Uterus (tissue), 3 donors: ENCODE measurements at regions not wholly inside any gene's neighbourhood (a gene's known extent, or its start where the extent isn't known, plus 50 kb on each side); places are given as distances from the start of the nearest gene placed in this dataset.
"Not testable (repeated sequence)": the region's sequence is repeated elsewhere in the genome, so short reads cannot be mapped to it uniquely, and the experiment has no call there.

Experiments used
- DNase-seq, 2 donors: peaks; one replicate each; pipeline ENCODE4 v3.0.0-alpha.2; 2019 to 2020
- H3K27ac ChIP-seq, 2 donors: fragments of 200-600 bp; sonication (generic); 1 replicate in 1 of 2; 2 replicates in 1 of 2; pipeline ENCODE4 v1.5.1; 2016 to 2018
- H3K27me3 ChIP-seq, 2 donors: fragments of 200-600 bp; sonication (generic); one replicate each; pipeline ENCODE4 v1.5.1; 2018 to 2019; ENCODE audit warnings: control low read depth in 1 of 2
- H3K36me3 ChIP-seq, 2 donors: fragments of 200-600 bp; sonication (generic); one replicate each; pipeline ENCODE4 v1.5.1; 2019; ENCODE audit warnings: control low read depth in 1 of 2
- H3K4me1 ChIP-seq, 2 donors: fragments of 200-600 bp; sonication (generic); one replicate each; pipeline ENCODE4 v1.5.1; 2018 to 2019; ENCODE audit warnings: control low read depth in 1 of 2
- H3K4me3 ChIP-seq, 2 donors: fragments of 200-600 bp; sonication (generic); 1 replicate in 1 of 2; 2 replicates in 1 of 2; pipeline ENCODE4 v1.5.1; 2018 to 2019; ENCODE audit warnings: mild to moderate bottlenecking in 1 of 2
- H3K9me3 ChIP-seq, 2 donors: fragments of 200-600 bp; sonication (generic); one replicate each; pipeline ENCODE4 v1.5.1; 2019; ENCODE audit warnings: control low read depth in 1 of 2
- CTCF ChIP-seq, 4 experiments: fragments of 200-600 bp in 2 of 4; fragments of 450-650 bp in 2 of 4; sonication (generic) in 2 of 4; IDR thresholded peaks; one replicate each; pipeline ENCODE4 v1.5.1; 2016 to 2019; ENCODE audit warnings: antibody characterized with exemption in 4 of 4, mild to moderate bottlenecking in 2 of 4, moderate library complexity in 1 of 4
- POLR2A ChIP-seq, 2 donors: fragments of 450-650 bp; IDR thresholded peaks; one replicate each; pipeline ENCODE4 v1.6.1; 2016; ENCODE audit warnings: antibody characterized with exemption in 2 of 2, mild to moderate bottlenecking in 1 of 2, moderate library complexity in 1 of 2
- intact Hi-C: fragments of 100-400 bp; cut with DNase I; formaldehyde crosslinking; loops from one replicate; pipeline ENCODE4 v1.15.1; 2023; ENCODE audit warnings: low total_unique reads
- donor health status: DM: yes; HTN: yes; CAD: no.

GRCh38 chr2:47964277-47964676 lies 58.0 kb upstream of the FBXO11 start:
- no peaks in the 10 kb centered on the region for H3K4me1 ChIP-seq
- intact Hi-C loops: no loop called here
- no peak overlapping the region for H3K4me3 ChIP-seq
- H3K27ac ChIP-seq: no peak overlapping the region
- TF ChIP-seq POLR2A (IDR thresholded peaks at IDR 0.05): no peak
- TF ChIP-seq CTCF (IDR thresholded peaks at IDR 0.05): no peak
- no peak for DNase-seq
- no peaks in the 10 kb centered on the region for H3K36me3 ChIP-seq
- H3K27me3 ChIP-seq: no peaks in the 10 kb centered on the region
- H3K9me3 ChIP-seq: no peaks in the 10 kb centered on the region

GRCh38 chr2:47964722-47965434 lies 58.6 kb upstream of the FBXO11 start:
- intact Hi-C loops: no loop called here
- TF ChIP-seq CTCF (IDR thresholded peaks at IDR 0.05) (no peak), POLR2A (IDR thresholded peaks at IDR 0.05) (no peak)

GRCh38 chr2:47976728-47977127 lies 70.4 kb upstream of the FBXO11 start:
- intact Hi-C loops, H3K4me3 ChIP-seq: not testable (repeated sequence)

More at GRCh38 chr2:47964722-47965434, 58.6 kb upstream of the FBXO11 start:
- no peak for DNase-seq
- Histone ChIP-seq H3K4me1 (no peaks in the 10 kb centered on the region), H3K36me3 (no peaks in the 10 kb centered on the region), H3K9me3 (no peaks in the 10 kb centered on the region), H3K27me3 (no peaks in the 10 kb centered on the region), H3K27ac (no peak overlapping the region), H3K4me3 (no peak overlapping the region)

DNA sequence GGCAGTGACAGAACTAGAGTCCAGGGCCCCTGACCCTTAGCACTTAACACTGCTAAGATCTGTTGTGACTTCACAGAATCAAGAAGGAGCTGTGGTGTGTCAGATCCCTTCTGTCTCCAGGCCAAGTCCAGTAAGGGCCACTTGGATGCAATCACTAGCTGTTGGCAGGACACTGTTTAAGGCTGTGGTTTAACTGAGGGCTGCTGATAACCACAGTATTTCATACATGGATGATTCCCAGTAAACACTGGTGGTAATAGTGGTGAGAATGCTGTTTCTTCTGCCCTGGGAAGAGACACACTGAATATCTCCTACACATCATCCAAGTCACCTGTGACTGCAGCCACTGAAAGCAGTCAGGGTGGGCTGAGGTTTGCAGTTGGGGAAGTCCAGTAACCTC lies 77.7 kb upstream of the FBXO11 start:
- Histone ChIP-seq H3K36me3 (no peaks in the 10 kb centered on the region), H3K4me3 (no peak overlapping the region), H3K4me1 (no peaks in the 10 kb centered on the region), H3K27me3 (no peaks in the 10 kb centered on the region), H3K9me3 (no peaks in the 10 kb centered on the region), H3K27ac (no peak overlapping the region)
- TF ChIP-seq POLR2A (IDR thresholded peaks at IDR 0.05) (no peak), CTCF (IDR thresholded peaks at IDR 0.05) (no peak)
- intact Hi-C loops: no loop called here
- DNase-seq: no peak

More at GRCh38 chr2:47976728-47977127, 70.4 kb upstream of the FBXO11 start:
- H3K9me3 ChIP-seq, H3K4me1 ChIP-seq, H3K36me3 ChIP-seq, DNase-seq, H3K27me3 ChIP-seq, H3K27ac ChIP-seq: not testable (repeated sequence)

GRCh38 chr2:47990503-47990902 lies 84.2 kb upstream of the FBXO11 start:
- Histone ChIP-seq H3K4me3 (no peak overlapping the region), H3K27me3 (no peaks in the 10 kb centered on the region), H3K27ac (no peak overlapping the region), H3K36me3 (no peaks in the 10 kb centered on the region), H3K9me3 (no peaks in the 10 kb centered on the region), H3K4me1 (no peaks in the 10 kb centered on the region)
- intact Hi-C loops: no loop called here
- DNase-seq: no peak
- TF ChIP-seq POLR2A (IDR thresholded peaks at IDR 0.05) (no peak), CTCF (IDR thresholded peaks at IDR 0.05) (no peak)

DNA sequence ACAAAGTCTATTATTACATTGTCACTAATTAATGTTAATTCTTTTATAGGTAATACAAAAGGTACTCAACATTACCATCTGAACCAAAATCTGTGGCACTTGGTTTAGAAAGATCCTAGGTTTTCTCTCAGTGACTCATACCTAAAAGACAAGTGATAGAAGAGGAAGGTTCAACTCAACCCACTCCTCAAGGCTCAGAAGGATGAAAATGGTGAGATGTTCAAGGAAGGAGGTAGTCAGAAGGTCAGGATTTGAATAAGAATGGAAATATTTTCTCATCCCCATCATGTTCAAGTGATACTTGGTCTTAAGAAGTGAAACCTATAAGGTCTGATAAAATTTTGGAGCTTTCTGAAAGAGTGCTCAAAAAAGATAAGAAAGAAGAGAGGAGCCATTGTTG lies 86.4 kb upstream of the FBXO11 start:
- no peak for DNase-seq
- peak overlapping the region in 1 of 2 donors; percentile 19 for H3K27ac ChIP-seq
- TF ChIP-seq CTCF (IDR thresholded peaks at IDR 0.05) (no peak), POLR2A (IDR thresholded peaks at IDR 0.05) (no peak)
- no peaks in the 10 kb centered on the region for H3K9me3 ChIP-seq
- H3K4me1 ChIP-seq: no peaks in the 10 kb centered on the region
- H3K27me3 ChIP-seq: no peaks in the 10 kb centered on the region
- H3K36me3 ChIP-seq: no peaks in the 10 kb centered on the region
- H3K4me3 ChIP-seq: no peak overlapping the region
- intact Hi-C loops: no loop called here
